ENCODE measurements at regions not wholly inside any gene's neighbourhood (a gene's known extent, or its start where the extent isn't known, plus 50 kb on each side); places are given as distances from the start of the nearest gene placed in this dataset.

DNA sequence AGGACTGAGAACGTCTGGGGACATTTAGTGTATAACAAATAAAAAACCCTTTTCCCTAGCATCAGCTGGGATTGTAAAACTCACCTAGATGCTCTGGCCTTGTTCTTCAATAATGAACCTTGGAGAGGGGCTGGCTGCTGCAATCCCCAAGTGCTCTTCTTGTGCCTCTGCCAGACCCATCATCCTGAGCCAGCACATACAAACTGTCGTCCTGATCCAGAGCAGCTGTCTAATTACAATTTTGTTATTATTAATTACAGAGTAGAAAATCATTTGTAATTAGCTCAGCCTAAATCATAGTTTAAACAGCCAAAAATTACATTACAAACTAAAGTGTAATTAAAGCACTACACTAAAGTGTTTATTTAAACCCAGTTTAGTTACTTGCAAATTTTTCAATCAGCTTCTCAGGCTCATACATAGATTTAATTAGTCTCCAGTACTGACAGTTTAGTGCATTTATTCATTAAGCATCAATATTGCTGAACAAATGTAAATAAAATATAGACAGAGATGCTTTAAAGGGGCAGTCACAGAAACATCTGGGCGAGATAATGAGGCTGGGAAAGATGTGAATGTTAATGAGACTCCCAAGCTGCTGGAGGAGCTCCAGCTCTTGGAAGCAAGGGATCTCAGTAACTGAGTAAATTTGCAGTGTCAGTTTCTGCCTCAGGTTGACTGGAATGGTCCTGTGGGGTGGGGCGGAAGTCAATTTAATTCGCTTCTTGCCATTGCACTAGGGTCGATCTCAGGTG, 632.3 kb upstream of the TLE4 start:
- Mint-ChIP-seq H3K27ac (no peak overlapping the region), H3K4me3 (no peak overlapping the region), H3K27me3 (ENCODE audit: low read depth in 2 of 2) (no peaks in the 10 kb centered on the region), H3K36me3 (no peaks in the 10 kb centered on the region), H3K9me3 (peaks cover 17% of the 10 kb centered on the region in 2 donors), H3K4me1 (no peaks in the 10 kb centered on the region)
- DNase-seq: no peak
- Histone ChIP-seq H3K36me3 (ENCODE audit: control insufficient read depth, insufficient read depth, low read length) (no peaks in the 10 kb centered on the region), H3K4me1 (ENCODE audit: control insufficient read depth, insufficient read depth, low read length) (no peaks in the 10 kb centered on the region), H3K27me3 (ENCODE audit: control insufficient read depth, insufficient read depth, low read length) (no peaks in the 10 kb centered on the region), H3K4me3 (ENCODE audit: low read length) (no peak overlapping the region), H3K27ac (ENCODE audit: low read length) (no peak overlapping the region), H3K9me3 (ENCODE audit: control insufficient read depth, insufficient read depth, low read length) (no peaks in the 10 kb centered on the region)
- ATAC-seq: no peak
- intact Hi-C loops (cut with micrococcal nuclease): no loop called here
- WGBS (ENCODE audit: insufficient coverage): 81% methylated on average over 5 of the region's 6 CpGs
- TF ChIP-seq CTCF (IDR thresholded peaks at IDR 0.05): no peak

- H3K36me3 ChIP-seq (ENCODE audit: control insufficient read depth, insufficient read depth, low read length): no peaks in the 10 kb centered on the region
- H3K4me3 Mint-ChIP-seq: no peak overlapping the region
- H3K27me3 ChIP-seq (ENCODE audit: control insufficient read depth, insufficient read depth, low read length): no peaks in the 10 kb centered on the region
- 87% methylated on average over 3 of the region's 4 CpGs for WGBS (ENCODE audit: insufficient coverage)
- no peaks in the 10 kb centered on the region for H3K4me1 ChIP-seq (ENCODE audit: control insufficient read depth, insufficient read depth, low read length)
- DNase-seq: no peak
- no peak overlapping the region for H3K4me3 ChIP-seq (ENCODE audit: low read length)
- H3K27ac ChIP-seq (ENCODE audit: low read length): no peak overlapping the region
- no peaks in the 10 kb centered on the region for H3K9me3 ChIP-seq (ENCODE audit: control insufficient read depth, insufficient read depth, low read length)
- peaks cover 15% of the 10 kb centered on the region in 2 donors for H3K9me3 Mint-ChIP-seq
- H3K27me3 Mint-ChIP-seq (ENCODE audit: low read depth in 2 of 2): no peaks in the 10 kb centered on the region
- no peak overlapping the region for H3K27ac Mint-ChIP-seq
- ATAC-seq: no peak
- intact Hi-C loops (cut with micrococcal nuclease): no loop called here
- no peaks in the 10 kb centered on the region for H3K4me1 Mint-ChIP-seq
- TF ChIP-seq CTCF (IDR thresholded peaks at IDR 0.05): no peak
- H3K36me3 Mint-ChIP-seq: no peaks in the 10 kb centered on the region
Measured at GRCh38 chr9:78940121-78940855, 631.5 kb upstream of the TLE4 start.

DNA sequence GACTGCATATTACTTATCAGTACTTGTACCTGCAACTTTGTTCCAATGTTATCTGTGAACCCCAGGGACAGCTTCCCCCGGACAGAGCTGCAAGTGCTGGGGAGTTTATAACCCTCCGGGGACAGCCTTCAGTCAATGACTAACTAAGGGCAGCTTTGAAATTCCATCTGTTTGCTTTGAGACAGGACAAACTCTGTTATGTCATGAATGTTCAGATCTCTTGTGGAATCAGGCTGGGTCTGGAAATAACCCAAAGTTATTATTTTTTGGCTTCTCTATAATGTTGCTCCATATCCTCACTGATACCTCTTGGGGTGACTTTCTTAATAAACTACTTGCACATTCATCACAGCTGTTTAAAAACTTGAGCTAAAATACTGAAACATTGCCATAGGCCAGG, 617.5 kb upstream of the TLE4 start:
- intact Hi-C loops (cut with micrococcal nuclease): no loop called here
- Histone ChIP-seq H3K4me1 (ENCODE audit: control insufficient read depth, insufficient read depth, low read length) (no peaks in the 10 kb centered on the region), H3K9me3 (ENCODE audit: control insufficient read depth, insufficient read depth, low read length) (peaks cover 2% of the 10 kb centered on the region), H3K27ac (ENCODE audit: low read length) (no peak overlapping the region), H3K4me3 (ENCODE audit: low read length) (no peak overlapping the region), H3K36me3 (ENCODE audit: control insufficient read depth, insufficient read depth, low read length) (no peaks in the 10 kb centered on the region), H3K27me3 (ENCODE audit: control insufficient read depth, insufficient read depth, low read length) (no peaks in the 10 kb centered on the region)
- no peak for DNase-seq
- no peak for TF ChIP-seq CTCF (IDR thresholded peaks at IDR 0.05)
- no peaks in the 10 kb centered on the region for H3K27me3 Mint-ChIP-seq (ENCODE audit: low read depth in 2 of 2)
- H3K4me3 Mint-ChIP-seq: no peak overlapping the region
- 83% methylated on average over 2 of the region's 2 CpGs for WGBS (ENCODE audit: insufficient coverage)
- no peak for ATAC-seq
- no peak overlapping the region for H3K27ac Mint-ChIP-seq
- peaks cover 8% of the 10 kb centered on the region for H3K36me3 Mint-ChIP-seq
- no peaks in the 10 kb centered on the region for H3K4me1 Mint-ChIP-seq
- H3K9me3 Mint-ChIP-seq: peaks cover 11 to 13% of the 10 kb centered on the region in 2 donors
